Upper lobe of left lung (tissue), 4 donors: ENCODE measurements at regions not wholly inside any gene's neighbourhood (a gene's known extent, or its start where the extent isn't known, plus 50 kb on each side); places are given as distances from the start of the nearest gene placed in this dataset.
A peak's percentile ranks its signal among the peaks of the same experiment; 100 is the strongest.

Experiments
- EP300 ChIP-seq, 4 donors: sonication (generic); formaldehyde crosslinking; IDR thresholded peaks; one replicate each; pipeline ENCODE4 v1.5.1; 2017; ENCODE audit warnings: antibody characterized with exemption in 4 of 4, control low read depth in 2 of 4
- POLR2A ChIP-seq, 4 donors: fragments of 450-650 bp; IDR thresholded peaks; one replicate each; pipeline ENCODE4 v1.5.1; 2016 to 2017; ENCODE audit warnings: antibody characterized with exemption in 4 of 4, mild to moderate bottlenecking in 2 of 4
- POLR2AphosphoS5 ChIP-seq, 2 donors: sonication (generic); formaldehyde crosslinking; IDR thresholded peaks; one replicate each; pipeline ENCODE4 v1.5.1; 2017; ENCODE audit warnings: antibody characterized with exemption in 2 of 2
- TF ChIP-seq, protein P1 (sequence below), 6 experiments: fragments of 450-650 bp in 4 of 6; fragments of 200-600 bp in 2 of 6; sonication (generic) in 2 of 6; IDR thresholded peaks; one replicate each; pipeline ENCODE4 v1.5.1; 2016 to 2019; ENCODE audit warnings: antibody characterized with exemption in 6 of 6

DNA sequence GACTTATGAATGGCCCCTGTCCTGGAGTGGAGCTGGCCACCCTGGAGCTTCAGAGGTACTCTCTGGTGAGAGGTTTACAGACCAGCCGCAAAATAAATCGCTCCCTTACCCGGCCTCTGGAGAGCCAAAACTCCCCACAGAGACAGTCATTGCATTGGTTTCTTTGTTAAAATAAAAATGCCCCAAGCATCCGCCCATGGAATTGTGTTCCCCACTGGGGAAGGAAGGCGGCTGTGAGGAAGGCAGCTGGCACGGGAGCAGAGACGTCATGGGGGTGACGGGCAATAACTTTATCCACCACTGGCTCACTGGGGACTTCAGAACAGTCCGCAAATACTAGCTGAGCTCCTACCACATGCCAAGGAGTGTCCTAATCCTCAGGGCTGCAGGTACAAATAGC lies 266.2 kb upstream of the FOXF1 start:
- TF ChIP-seq, protein P1, sequence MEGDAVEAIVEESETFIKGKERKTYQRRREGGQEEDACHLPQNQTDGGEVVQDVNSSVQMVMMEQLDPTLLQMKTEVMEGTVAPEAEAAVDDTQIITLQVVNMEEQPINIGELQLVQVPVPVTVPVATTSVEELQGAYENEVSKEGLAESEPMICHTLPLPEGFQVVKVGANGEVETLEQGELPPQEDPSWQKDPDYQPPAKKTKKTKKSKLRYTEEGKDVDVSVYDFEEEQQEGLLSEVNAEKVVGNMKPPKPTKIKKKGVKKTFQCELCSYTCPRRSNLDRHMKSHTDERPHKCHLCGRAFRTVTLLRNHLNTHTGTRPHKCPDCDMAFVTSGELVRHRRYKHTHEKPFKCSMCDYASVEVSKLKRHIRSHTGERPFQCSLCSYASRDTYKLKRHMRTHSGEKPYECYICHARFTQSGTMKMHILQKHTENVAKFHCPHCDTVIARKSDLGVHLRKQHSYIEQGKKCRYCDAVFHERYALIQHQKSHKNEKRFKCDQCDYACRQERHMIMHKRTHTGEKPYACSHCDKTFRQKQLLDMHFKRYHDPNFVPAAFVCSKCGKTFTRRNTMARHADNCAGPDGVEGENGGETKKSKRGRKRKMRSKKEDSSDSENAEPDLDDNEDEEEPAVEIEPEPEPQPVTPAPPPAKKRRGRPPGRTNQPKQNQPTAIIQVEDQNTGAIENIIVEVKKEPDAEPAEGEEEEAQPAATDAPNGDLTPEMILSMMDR (IDR thresholded peaks at IDR 0.05) = no peak
- TF ChIP-seq POLR2A (IDR thresholded peaks at IDR 0.05) = no peak
- peak in 1 of 2 donors; percentile 58 for TF ChIP-seq POLR2AphosphoS5 (IDR thresholded peaks at IDR 0.05)
- peak in 1 of 4 donors; percentile 28 for TF ChIP-seq EP300 (IDR thresholded peaks at IDR 0.05)
